ENCODE measurements at regions not wholly inside any gene's neighbourhood (a gene's known extent, or its start where the extent isn't known, plus 50 kb on each side); places are given as distances from the start of the nearest gene placed in this dataset.

GRCh38 chr7:93715234-93715633, 140.7 kb upstream of the CALCR start:
- peak; percentile 58 for FAIRE-seq
- BruUV-seq (replicated peaks): no TSS peak

More at GRCh38 chr7:93715234-93715633, 140.7 kb upstream of the CALCR start:
- Histone ChIP-seq H3K79me2 (ENCODE audit: insufficient read depth, low read length) (no peaks in the 10 kb centered on the region), H3K36me3 (replicated peaks in 1 of 2; ENCODE audit: control insufficient read depth in 1 of 2, insufficient read depth in 2 of 2, low read length in 2 of 2) (no peaks in the 10 kb centered on the region), H2AFZ (ENCODE audit: low read length) (no peak overlapping the region), H3K4me2 (ENCODE audit: low read depth, low read length) (no peak overlapping the region), H3K27ac (ENCODE audit: extremely low read length, insufficient read depth, low read length) (no peak overlapping the region), H3K27me3 (ENCODE audit: control insufficient read depth in 1 of 2, insufficient read depth in 2 of 2, low read length in 2 of 2) (no peaks in the 10 kb centered on the region), H3K4me1 (ENCODE audit: insufficient read depth, low read length) (no peaks in the 10 kb centered on the region), H3K9me3 (ENCODE audit: low read length) (no peaks in the 10 kb centered on the region), H3K4me3 (replicated peaks in 1 of 3; ENCODE audit: insufficient read depth in 1 of 3, low read depth in 2 of 3, low read length in 3 of 3) (no peak overlapping the region), H4K20me1 (ENCODE audit: insufficient read depth, low read length) (no peaks in the 10 kb centered on the region), H3K9ac (ENCODE audit: insufficient read depth, low read depth, low read length) (no peak overlapping the region)
- ATAC-seq: peak; percentile 90
- CTCF ChIA-PET (ENCODE audit: low intra/inter-chr PET ratio, low total read pairs): interaction anchor here (2.0 kb wide), 1 partner anchor 372 kb away, joined by 11 read pairs; no protein-coding TSS in a partner anchor
- POLR2A ChIA-PET: no interaction called here
- no peak for TF ChIP-seq ZNF580 (CRISPR knock-in tag; IDR thresholded peaks at IDR 0.05; ENCODE audit: borderline replicate concordance, low read depth)
- no peak for TF ChIP-seq TMF1 (CRISPR knock-in tag; IDR thresholded peaks at IDR 0.05; ENCODE audit: low read depth)
- TF ChIP-seq TEAD3 (CRISPR knock-in tag; optimal IDR thresholded peaks at IDR 0.05; ENCODE audit: borderline replicate concordance): no peak
- TF ChIP-seq SALL2 (CRISPR knock-in tag; IDR thresholded peaks at IDR 0.05): no peak
- no peak for TF ChIP-seq ZNF451 (CRISPR knock-in tag; IDR thresholded peaks at IDR 0.05)
- no peak for TF ChIP-seq THAP7 (CRISPR knock-in tag; IDR thresholded peaks at IDR 0.05)
- no peak for TF ChIP-seq ZNF605 (CRISPR knock-in tag; IDR thresholded peaks at IDR 0.05)
- TF ChIP-seq SYNCRIP (IDR thresholded peaks at IDR 0.05; ENCODE audit: insufficient read depth, low read depth, low read length): no peak
- no peak for TF ChIP-seq TOPORS (CRISPR knock-in tag; IDR thresholded peaks at IDR 0.05)
- TF ChIP-seq ATAD3A (CRISPR knock-in tag; IDR thresholded peaks at IDR 0.05): no peak
- no peak for TF ChIP-seq FOXP4 (CRISPR knock-in tag; IDR thresholded peaks at IDR 0.05)
- TF ChIP-seq DMAP1 (CRISPR knock-in tag; IDR thresholded peaks at IDR 0.05): no peak
- peak; percentile 57; the same call in 1 of the 2 replicates for TF ChIP-seq SMC3 (IDR thresholded peaks at IDR 0.05; ENCODE audit: low read length)
- peak; percentile 61 for TF ChIP-seq STAG1 (CRISPR knock-in tag; IDR thresholded peaks at IDR 0.05)
- TF ChIP-seq CTCF (CRISPR knock-in tag; IDR thresholded peaks at IDR 0.05): peak; percentile 67
- WGBS (ENCODE audit: low lambda C conversion rate): under 1% methylated on average over 6 of the region's 6 CpGs
- in situ Hi-C loops (cut with HindIII; ENCODE audit: extremely low pct_ligation_motif_present, low pct_unique_long_range_greater_than_20kb): no loop called here
- peak; percentile 34 for DNase-seq (ENCODE audit: low spot score)
- intact Hi-C loops (cut with micrococcal nuclease; ENCODE audit: unreplicated experiment): loop anchor here (5.0 kb wide), 1 partner anchor 682 kb away; no protein-coding TSS in a partner anchor

Measured in HepG2 (cell line).